SK-N-SH (cell line): ENCODE measurements at regions not wholly inside any gene's neighbourhood (a gene's known extent, or its start where the extent isn't known, plus 50 kb on each side); places are given as distances from the start of the nearest gene placed in this dataset.

Experiments used
- CTCF ChIA-PET: fragments of 300-600, 350-600 bp; formaldehyde crosslinking; extraction: SDS; loops from one replicate; lab custom pipeline; 2021; lab: Yijun Ruan, JAX
- POLR2A ChIA-PET: fragments of 350-600 bp; sonication (Branson Sonifier 250); formaldehyde crosslinking; extraction: SDS; loops from one replicate; lab custom pipeline; 2020; ENCODE audit warnings: antibody characterized with exemption, inconsistent platforms; lab: Yijun Ruan, JAX
- DNase-seq: peaks from one replicate; pipeline ENCODE4 v3.0.0; 2012
- H2AFZ ChIP-seq: fragments of 200-600 bp; sonication (generic); 2 replicates; pipeline ENCODE4 v1.8.1; 2016; ENCODE audit warnings: antibody characterized with exemption, mild to moderate bottlenecking, low read depth
- H3F3A ChIP-seq: fragments of 200-600 bp; sonication (generic); replicated peaks from 2 replicates; pipeline ENCODE3; 2016; ENCODE audit warnings: antibody characterized with exemption, mild to moderate bottlenecking; ENCODE audit not compliant: insufficient read depth
- H3K27ac ChIP-seq, 2 experiments: fragments of 200-500 bp in 1 of 2; fragments of 200-600 bp in 1 of 2; sonication (Bioruptor generic) in 1 of 2; sonication (generic), shearing (Covaris generic) in 1 of 2; 2 replicates each; pipeline versions ENCODE4 v1.5.1 to v1.6.1; 2014 to 2016; ENCODE audit warnings: low read depth in 2 of 2, inconsistent platforms in 1 of 2, low read length in 1 of 2, mild to moderate bottlenecking in 1 of 2, mixed read lengths in 1 of 2
- H3K27me3 ChIP-seq: fragments of 200-600 bp; sonication (generic), shearing (Covaris generic); 2 replicates; pipeline ENCODE4 v1.6.1; 2016; ENCODE audit warnings: mixed run types; ENCODE audit not compliant: insufficient read depth
- H3K36me3 ChIP-seq, 2 experiments: fragments of 200-500 bp in 1 of 2; fragments of 200-600 bp in 1 of 2; sonication (Bioruptor generic) in 1 of 2; sonication (generic) in 1 of 2; replicated peaks in 1 of 2; 2 replicates each; pipeline versions ENCODE3 to v1.5.1; 2014 to 2016; ENCODE audit warnings: low read length in 1 of 2, mild to moderate bottlenecking in 1 of 2; ENCODE audit not compliant: insufficient read depth in 2 of 2, control insufficient read depth in 1 of 2
- H3K4me1 ChIP-seq, 2 experiments: fragments of 200-500 bp in 1 of 2; fragments of 200-600 bp in 1 of 2; sonication (Bioruptor generic) in 1 of 2; sonication (generic), shearing (Covaris generic) in 1 of 2; 2 replicates each; pipeline versions ENCODE4 v1.5.1 to v1.6.1; 2014 to 2016; ENCODE audit warnings: low read depth in 1 of 2, low read length in 1 of 2, mixed run types in 1 of 2; ENCODE audit not compliant: insufficient read depth in 2 of 2, control insufficient read depth in 1 of 2
- H3K4me2 ChIP-seq: fragments of 200-600 bp; sonication (generic), shearing (Covaris generic); 2 replicates; pipeline ENCODE4 v1.6.1; 2017; ENCODE audit warnings: mixed run types
- H3K4me3 ChIP-seq, 2 experiments: fragments of 200-500 bp in 1 of 2; fragments of 200-600 bp in 1 of 2; sonication (Bioruptor generic) in 1 of 2; sonication (generic), shearing (Covaris generic) in 1 of 2; 2 replicates each; pipeline versions ENCODE4 v1.5.1 to v1.8.1; 2014 to 2016; ENCODE audit warnings: low read depth in 2 of 2, inconsistent platforms in 1 of 2, low read length in 1 of 2, mild to moderate bottlenecking in 1 of 2, mixed read lengths in 1 of 2, moderate library complexity in 1 of 2
- H3K79me2 ChIP-seq: fragments of 200-600 bp; sonication (generic); 2 replicates; pipeline ENCODE4 v1.8.1; 2017; ENCODE audit warnings: mild to moderate bottlenecking; ENCODE audit not compliant: insufficient read depth
- H3K9ac ChIP-seq: fragments of 200-600 bp; sonication (generic); 2 replicates; pipeline ENCODE4 v1.6.1; 2017; ENCODE audit warnings: mixed run types
- H3K9me2 ChIP-seq: fragments of 200-600 bp; sonication (generic); 2 replicates; pipeline ENCODE4 v1.6.1; 2017; ENCODE audit warnings: mixed run types
- H3K9me3 ChIP-seq: fragments of 200-600 bp; sonication (generic); 2 replicates; pipeline ENCODE4 v1.6.1; 2017; ENCODE audit warnings: mixed run types, mild to moderate bottlenecking, moderate library complexity
- H4K20me1 ChIP-seq: fragments of 200-600 bp; sonication (generic); 2 replicates; pipeline ENCODE4 v1.6.1; 2017; ENCODE audit warnings: mild to moderate bottlenecking, mixed run types; ENCODE audit not compliant: insufficient read depth
- ELF1 ChIP-seq: IDR thresholded peaks from 2 replicates; pipeline ENCODE4 v1.4.0; 2012
- EP300 ChIP-seq, 2 experiments: IDR thresholded peaks; 2 replicates each; pipeline versions ENCODE4 v1.4.0 to v1.6.1; 2012; ENCODE audit warnings: borderline replicate concordance in 1 of 2, low read depth in 1 of 2, low read length in 1 of 2
- EZH2phosphoT487 ChIP-seq: fragments of 200-600 bp; sonication (generic); IDR thresholded peaks from 2 replicates; pipeline ENCODE4 v1.6.1; 2017; ENCODE audit warnings: low read depth, mixed run types, mild to moderate bottlenecking, antibody characterized with exemption, moderate library complexity, borderline replicate concordance
- FOSL2 ChIP-seq: IDR thresholded peaks from 2 replicates; pipeline ENCODE4 v1.4.0; 2012; ENCODE audit warnings: low read depth, mild to moderate bottlenecking, moderate library complexity, borderline replicate concordance
- FOXJ3 ChIP-seq: sonication (generic); formaldehyde crosslinking; IDR thresholded peaks from 2 replicates; pipeline ENCODE4 v1.5.1; 2020; ENCODE audit warnings: mild to moderate bottlenecking, missing genetic modification reagents
- RCOR1 ChIP-seq: fragments of 150-350 bp; IDR thresholded peaks from 2 replicates; pipeline ENCODE4 v1.6.1; 2017; ENCODE audit warnings: antibody characterized with exemption, low read length
- SIN3A ChIP-seq: IDR thresholded peaks from 2 replicates; pipeline ENCODE4 v1.6.1; 2012; ENCODE audit warnings: low read depth, mild to moderate bottlenecking, low read length, moderate library complexity, borderline replicate concordance
- SMC3 ChIP-seq: IDR thresholded peaks from 2 replicates; pipeline ENCODE4 v1.6.1; 2012; ENCODE audit warnings: low read depth, low read length, improper control_type of control experiment
- TCF12 ChIP-seq: IDR thresholded peaks from 2 replicates; pipeline ENCODE4 v1.4.0; 2012
- TEAD4 ChIP-seq: IDR thresholded peaks from 2 replicates; pipeline ENCODE4 v1.4.0; 2012; ENCODE audit warnings: mild to moderate bottlenecking, borderline replicate concordance; ENCODE audit not compliant: insufficient read depth
- WGBS: methylation state at CpG from one replicate; pipeline ENCODE4 v1.1.6; 2017; ENCODE audit warnings: low lambda C conversion rate; 5-methylcytosine and 5-hydroxymethylcytosine counted together
- TF ChIP-seq, protein P1 (sequence below): IDR thresholded peaks from 2 replicates; pipeline ENCODE4 v1.4.0; 2012; ENCODE audit warnings: low read depth, borderline replicate concordance
- TF ChIP-seq, protein P2 (sequence below): IDR thresholded peaks from 2 replicates; pipeline ENCODE4; 2012

DNA sequence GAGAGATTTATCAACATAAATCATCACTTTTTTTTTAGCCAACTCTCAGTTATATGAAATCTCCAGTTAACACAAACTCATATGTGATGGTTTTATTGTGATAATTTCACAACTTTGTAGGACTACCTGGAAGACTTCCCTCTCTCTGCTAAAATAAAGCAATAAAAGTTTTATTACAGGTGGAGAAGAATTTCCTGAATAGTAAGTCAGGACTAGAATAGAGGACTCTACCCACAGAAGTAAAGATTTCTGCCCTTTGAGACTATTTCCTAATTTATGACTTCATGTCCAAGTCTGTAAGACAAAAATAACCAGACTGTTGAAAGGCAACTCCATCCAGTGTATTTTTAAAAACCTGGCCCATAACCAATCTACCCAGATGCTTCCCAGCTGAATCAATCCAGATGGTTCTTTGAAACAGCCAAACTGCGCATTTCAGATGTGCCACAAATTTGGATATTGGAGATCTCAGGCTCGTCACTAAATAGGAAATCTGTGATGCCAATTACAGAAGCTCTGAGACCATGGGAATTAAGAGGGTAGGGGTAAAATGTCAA is 234.0 kb upstream of the NMUR2 start:
- H3F3A ChIP-seq = no peaks in the 10 kb centered on the region
- no peaks in the 10 kb centered on the region for H3K79me2 ChIP-seq
- no peak for DNase-seq
- H3K4me2 ChIP-seq = no peak overlapping the region
- H3K4me3 ChIP-seq = no peak overlapping the region
- CTCF ChIA-PET = no interaction called here
- H3K27me3 ChIP-seq = no peaks in the 10 kb centered on the region
- no peak overlapping the region for H3K9ac ChIP-seq
- WGBS = 0% methylated on average over 2 of the region's 2 CpGs
- H3K9me2 ChIP-seq = no peaks in the 10 kb centered on the region
- H2AFZ ChIP-seq = no peak overlapping the region
- H3K27ac ChIP-seq = no peak overlapping the region
- no peaks in the 10 kb centered on the region for H3K4me1 ChIP-seq
- POLR2A ChIA-PET = no interaction called here
- no peaks in the 10 kb centered on the region for H3K36me3 ChIP-seq
- TF ChIP-seq RCOR1 (no peak), FOXJ3 (CRISPR knock-in tag) (no peak), FOSL2 (no peak), TEAD4 (no peak), EP300 (IDR thresholded peaks at IDR 0.05; ENCODE audit: borderline replicate concordance in 1 of 2, low read depth in 1 of 2, low read length in 1 of 2) (no peak), SMC3 (no peak), ELF1 (no peak)
- TF ChIP-seq, protein P1, sequence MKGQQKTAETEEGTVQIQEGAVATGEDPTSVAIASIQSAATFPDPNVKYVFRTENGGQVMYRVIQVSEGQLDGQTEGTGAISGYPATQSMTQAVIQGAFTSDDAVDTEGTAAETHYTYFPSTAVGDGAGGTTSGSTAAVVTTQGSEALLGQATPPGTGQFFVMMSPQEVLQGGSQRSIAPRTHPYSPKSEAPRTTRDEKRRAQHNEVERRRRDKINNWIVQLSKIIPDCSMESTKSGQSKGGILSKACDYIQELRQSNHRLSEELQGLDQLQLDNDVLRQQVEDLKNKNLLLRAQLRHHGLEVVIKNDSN = no peak
- H4K20me1 ChIP-seq = no peaks in the 10 kb centered on the region
- H3K9me3 ChIP-seq = no peaks in the 10 kb centered on the region

DNA sequence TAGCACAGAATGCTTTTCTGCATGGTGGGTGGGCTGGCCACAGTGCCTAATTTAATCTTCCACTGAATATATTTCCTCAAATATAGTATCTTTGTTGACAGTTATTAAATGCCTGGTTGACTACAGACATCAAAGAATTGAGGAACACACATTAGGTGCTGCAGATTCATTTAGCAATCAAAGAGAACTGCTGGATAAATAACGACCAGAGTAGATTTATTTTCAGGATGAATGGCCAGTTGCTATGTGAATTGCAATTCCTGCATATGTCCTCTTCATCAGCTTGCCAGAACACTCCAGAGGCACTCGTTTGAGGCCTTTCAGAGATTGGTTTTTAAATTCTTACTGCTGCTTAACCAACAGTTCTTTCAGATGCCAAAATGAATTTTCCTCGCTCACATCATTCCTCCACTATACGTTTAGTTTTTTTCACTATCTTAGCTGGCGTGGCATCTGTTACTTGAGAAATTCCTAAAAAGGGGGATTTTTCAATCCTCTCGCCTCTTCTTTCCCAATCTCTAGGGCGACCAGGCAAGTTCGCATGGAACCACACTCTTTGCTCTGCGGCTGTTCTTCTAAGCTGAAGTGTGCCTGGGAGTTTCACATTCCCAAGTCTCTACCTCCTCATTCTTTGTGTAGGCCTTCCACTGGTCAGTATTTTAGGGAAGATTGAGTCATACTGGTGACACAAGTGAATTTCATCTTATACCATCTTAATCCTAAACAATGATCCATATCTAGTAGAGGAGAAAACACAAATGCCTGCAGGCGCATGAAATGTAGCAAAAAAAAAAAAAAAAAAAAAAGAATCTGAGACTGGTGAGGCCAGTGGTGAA is 237.1 kb upstream of the NMUR2 start:
- Histone ChIP-seq H3K9ac (no peak overlapping the region), H3K27ac (no peak overlapping the region), H3K9me3 (no peaks in the 10 kb centered on the region), H3K4me2 (no peak overlapping the region), H3K4me3 (no peak overlapping the region), H4K20me1 (no peaks in the 10 kb centered on the region), H3K36me3 (no peaks in the 10 kb centered on the region), H3K79me2 (no peaks in the 10 kb centered on the region), H2AFZ (no peak overlapping the region), H3K9me2 (no peaks in the 10 kb centered on the region), H3K27me3 (no peaks in the 10 kb centered on the region), H3K4me1 (no peaks in the 10 kb centered on the region), H3F3A (no peaks in the 10 kb centered on the region)
- WGBS = 28% methylated on average over 10 of the region's 10 CpGs
- ChIA-PET CTCF (no interaction called here), POLR2A (no interaction called here)
- no peak for DNase-seq
- TF ChIP-seq RCOR1 (no peak), SIN3A (no peak), EZH2phosphoT487 (no peak), TCF12 (no peak)
- TF ChIP-seq, protein P2, sequence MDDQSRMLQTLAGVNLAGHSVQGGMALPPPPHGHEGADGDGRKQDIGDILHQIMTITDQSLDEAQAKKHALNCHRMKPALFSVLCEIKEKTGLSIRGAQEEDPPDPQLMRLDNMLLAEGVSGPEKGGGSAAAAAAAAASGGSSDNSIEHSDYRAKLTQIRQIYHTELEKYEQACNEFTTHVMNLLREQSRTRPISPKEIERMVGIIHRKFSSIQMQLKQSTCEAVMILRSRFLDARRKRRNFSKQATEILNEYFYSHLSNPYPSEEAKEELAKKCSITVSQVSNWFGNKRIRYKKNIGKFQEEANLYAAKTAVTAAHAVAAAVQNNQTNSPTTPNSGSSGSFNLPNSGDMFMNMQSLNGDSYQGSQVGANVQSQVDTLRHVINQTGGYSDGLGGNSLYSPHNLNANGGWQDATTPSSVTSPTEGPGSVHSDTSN = no peak
